Hematopoietic multipotent progenitor cell treated with erythropoietin and hydrocortisone succinate and interleukin-3 and kit ligand, for 4 days (in vitro differentiated cells): ENCODE measurements at regions not wholly inside any gene's neighbourhood (a gene's known extent, or its start where the extent isn't known, plus 50 kb on each side); places are given as distances from the start of the nearest gene placed in this dataset.
A peak's percentile ranks its signal among the peaks of the same experiment; 100 is the strongest.
"Not testable (repeated sequence)": the region's sequence is repeated elsewhere in the genome, so short reads cannot be mapped to it uniquely, and the experiment has no call there.

ENCODE experiments used
- DNase-seq: peaks from one replicate; pipeline ENCODE4 v3.0.0-alpha.2; 2015

DNA sequence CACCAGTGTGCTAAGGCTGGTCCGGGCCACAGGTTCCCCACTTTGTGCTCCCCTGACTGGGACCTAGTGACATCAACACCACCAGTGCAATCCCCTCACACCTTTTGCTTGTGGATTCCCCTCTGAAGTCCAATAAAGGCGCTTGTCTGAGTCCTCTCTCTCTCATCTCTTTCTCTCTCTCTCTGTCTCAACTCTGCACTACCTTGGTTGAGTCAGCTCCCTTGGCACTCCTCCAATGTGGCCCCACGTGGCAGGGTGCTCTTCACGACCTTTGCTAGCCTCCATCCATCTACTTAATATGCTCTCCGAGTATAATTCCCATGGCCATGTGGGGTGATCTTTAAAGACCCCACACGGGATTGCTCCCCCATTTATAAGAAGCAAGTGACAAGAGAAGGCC is 385.0 kb downstream of the CD83 start:
- no peak for DNase-seq

DNA sequence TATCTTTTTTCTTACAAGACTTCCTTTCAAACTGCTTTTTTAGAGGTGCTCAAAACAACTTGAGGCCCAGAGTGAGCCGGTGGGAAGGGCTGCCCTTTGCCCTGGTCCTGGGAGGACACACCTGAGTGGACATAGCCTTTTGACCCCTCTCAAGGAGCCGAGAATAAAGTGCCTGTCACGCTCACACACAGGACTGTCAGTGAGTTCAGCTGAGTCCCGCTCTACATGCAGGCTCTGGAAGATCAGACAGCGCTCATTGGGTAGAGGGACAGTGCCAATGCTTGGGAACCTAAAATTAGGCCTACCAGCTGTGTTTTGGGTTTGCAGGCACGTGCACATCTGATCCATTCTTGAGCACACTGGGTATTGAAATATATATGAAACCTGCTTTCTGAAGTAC is 387.8 kb downstream of the CD83 start:
- DNase-seq: no peak

DNA sequence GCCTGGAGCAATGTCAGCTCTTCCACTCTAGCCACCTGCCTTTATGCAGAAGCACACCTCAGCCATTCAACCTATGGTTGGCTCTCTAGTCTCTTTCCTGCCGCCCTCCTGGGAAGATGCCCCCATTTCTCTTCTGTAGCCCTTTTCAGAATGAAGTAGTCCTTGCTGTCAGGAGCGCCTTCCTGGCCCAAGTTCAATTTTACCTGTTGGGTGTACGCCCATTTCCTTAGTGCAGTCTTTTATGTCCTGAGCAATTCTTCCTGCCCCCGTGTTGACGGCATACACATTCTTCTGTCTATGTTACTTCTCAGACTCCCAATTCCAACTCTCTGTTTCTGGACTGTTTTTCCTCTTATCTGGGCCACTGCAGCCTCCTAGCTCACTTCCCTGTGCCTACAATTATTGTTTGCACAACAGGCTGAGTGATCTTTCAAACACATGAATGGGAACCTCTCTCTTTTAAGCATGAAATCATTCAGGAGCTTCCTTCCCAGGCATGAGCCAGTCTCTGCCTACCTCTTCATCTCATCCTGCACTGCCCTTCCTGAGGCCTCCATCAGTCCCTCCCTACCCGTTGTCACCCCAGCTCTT is 389.2 kb downstream of the CD83 start:
- no peak for DNase-seq

DNA sequence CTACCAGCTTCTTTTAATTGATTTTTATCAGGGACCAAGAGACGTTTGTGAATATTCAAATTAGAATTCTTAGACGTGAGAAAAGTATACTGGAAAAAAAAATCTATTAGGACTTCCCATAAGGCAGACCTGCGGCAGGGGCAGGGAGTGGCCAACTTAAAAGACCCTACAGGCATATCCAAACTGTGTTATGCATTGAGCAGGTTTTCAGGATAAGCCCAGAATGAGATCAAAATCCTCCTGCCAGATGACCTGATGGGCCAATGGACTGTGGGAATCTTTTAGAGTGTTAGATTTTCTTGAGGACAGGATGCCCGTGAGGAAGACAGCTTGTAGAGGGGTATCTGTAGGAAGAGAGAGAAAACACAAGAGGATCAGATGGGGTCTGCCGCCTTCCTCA is 391.5 kb downstream of the CD83 start:
- DNase-seq: no peak

DNA sequence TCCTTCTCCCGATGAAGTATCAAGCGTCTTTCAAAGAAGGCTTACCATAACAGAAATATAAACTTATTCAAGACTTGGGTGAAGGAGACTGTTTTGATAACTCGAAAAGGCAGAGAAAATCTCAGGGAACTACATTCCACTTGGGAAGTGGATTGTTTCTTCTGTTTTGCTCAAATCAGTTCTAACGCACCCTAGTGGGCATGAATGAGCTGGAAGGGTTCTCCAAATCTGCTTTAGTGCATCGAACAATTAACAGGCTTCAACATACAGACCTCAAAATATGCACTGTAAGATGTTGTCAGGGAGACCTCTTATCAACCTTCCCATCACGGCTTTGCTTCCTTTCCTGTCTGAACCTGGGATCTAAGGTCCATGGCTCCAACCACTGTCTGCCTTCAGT is 392.5 kb downstream of the CD83 start:
- no peak for DNase-seq

DNA sequence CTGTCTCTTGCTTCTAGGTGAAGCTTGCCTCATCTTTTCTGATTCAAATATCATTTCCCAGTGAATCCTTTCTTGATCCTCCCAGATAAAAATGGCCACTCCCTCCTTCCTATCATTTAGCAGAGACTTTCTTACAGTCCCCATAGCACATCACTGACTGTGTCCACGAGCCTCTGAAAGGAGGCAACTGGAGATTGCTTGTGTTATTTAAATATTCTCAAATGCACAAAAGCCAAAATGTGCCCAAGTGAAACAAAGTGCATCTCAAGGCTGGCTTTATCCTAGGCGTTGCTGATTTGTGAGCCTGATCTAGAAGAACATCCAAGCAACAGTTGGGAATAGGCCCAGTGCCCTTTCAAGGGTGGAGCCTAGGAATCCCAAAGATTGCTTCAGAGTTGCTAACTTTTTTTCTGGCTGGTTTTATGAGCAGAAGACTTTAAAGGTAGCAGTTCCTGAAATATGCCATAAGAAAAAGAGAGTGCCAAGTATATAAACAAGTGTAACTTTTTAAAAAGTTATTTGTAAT is 393.6 kb downstream of the CD83 start:
- no peak for DNase-seq

DNA sequence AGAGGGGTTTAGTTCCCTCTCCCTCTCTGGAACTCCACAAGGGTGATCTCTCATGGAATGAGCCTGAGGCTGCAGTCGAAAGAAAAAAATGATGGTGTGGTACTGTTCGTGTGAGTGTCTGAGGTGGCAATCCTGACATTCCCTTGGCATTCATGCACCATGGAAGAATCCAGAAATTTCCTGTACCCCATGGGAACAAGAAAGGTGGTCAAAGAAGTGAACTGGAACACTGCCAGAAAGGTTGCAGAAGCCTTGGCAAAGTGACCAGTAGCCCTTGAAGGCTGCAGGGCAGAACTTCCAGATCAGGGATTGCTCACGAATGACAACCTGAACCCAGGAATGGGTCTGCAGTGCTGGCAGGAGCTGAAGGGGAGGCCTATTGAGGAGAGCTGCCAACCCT is 394.7 kb downstream of the CD83 start:
- no peak for DNase-seq

DNA sequence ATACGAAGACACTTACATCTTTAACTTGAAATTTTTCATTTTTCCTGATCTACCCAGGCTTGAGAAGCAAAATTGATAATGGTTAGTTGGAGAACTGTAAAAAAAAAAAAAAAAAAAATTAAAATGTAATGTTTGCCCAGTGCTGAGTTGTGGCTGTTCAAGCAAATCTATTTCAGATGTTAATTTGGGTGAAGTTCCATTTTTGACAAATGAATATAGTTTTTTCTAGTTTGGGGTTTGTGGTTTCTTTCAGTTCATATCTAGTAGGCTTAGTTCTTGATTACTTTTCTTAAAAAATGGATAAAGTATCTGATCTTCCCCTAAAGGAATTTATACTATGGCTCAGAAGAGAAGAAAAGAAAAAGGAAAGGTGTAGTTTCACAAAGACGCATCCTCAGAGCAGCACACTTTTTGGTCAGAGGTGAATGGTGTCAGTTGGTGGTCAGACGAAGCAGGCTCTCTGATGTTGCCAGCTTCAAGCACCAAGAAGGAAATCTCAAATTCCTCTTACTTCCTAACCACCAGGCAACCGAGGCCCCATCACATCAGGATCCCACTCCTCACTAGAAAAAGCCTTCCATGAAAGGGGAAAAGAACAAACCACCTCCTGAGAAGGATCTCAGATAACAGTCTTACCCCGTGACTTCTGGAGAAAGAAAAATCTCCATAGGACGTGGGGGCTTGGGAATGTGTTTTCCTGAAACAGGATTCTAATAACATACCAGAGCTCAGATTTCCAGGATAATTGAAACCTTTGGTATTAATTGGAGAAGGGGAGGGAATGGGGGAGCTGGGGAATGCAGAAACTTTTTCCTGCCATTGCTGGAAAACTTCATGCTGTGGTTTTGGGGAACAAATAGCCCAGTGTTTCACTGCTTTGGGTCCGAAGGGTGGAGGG is 396.2 kb downstream of the CD83 start:
- DNase-seq: peak; percentile 8

DNA sequence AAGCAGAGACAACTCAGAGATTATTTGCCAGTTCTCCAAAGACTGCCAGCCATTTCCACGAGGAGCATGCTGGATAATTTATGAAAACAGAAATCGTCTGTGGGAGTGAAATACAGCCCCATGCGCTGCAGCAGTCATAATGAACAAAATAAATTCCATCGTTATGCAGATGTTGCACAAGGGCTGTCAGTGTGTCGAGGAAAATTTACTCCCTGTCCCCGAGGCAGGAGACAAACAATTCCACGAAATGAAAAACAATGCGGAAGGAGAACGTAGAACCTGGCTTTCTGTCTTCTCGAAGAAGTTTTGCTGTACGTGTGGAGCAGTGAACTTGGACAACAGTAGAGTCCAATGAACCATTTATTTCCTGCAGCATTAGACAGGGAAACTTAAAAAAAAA is 399.4 kb downstream of the CD83 start:
- no peak for DNase-seq

DNA sequence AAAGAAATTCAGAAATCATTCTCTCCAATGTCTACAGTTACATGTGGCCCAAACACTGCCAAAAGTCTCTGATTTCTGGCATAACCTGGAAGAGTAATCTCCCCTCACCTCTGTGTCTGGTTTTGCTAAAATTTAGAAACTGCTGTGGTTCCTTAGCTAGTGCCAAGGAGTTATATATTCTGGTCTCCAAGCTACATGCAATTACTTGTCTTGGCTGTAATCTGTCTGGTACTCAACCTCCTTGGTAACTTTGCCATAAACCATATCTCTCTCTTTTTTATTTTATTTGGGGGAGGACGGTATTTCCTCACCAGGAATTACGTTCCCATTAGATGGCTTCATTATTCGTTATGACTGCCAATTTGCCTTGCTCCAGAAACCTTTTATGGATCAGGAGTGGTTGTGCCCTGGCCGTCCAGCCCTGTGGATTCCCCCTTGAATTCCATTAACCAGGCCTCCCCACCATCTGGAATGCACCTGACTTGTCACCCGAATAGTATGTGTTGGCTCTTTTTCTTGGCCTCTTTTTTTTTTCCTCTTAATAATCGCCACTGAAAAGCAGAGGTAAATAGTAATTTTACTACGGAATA is 400.0 kb downstream of the CD83 start:
- DNase-seq: no peak

DNA sequence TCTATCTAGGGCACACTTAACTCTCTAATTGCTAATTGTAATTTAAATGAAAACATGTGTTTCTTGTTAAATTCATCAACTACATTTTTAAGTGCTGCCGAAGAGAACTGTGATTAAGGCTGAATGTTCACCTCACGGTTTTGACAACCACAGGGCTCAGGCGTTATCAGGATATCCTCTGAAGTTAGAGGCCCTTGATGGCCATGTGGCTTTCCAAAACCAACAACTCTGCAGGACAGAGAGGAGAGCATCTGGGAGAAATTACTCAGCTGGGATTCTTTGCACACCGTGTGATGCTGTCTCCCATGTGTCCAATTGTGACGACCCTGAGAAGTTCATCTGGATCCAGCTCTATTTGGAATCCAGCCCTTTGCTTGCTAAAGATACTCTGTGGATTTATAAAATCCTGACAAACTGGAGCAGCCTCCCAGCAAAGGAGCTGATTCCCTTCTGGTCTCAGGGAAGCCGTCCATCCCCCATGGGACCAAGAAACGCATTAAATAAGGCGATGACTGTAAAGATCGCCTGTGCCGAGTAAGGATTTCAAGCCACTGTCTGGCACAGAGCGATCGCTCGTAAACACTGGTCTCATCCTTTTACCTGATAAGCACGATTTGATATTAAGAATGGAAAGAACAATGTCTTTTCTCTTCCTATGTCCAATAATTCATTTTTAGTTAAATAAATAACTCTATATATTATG is 401.1 kb downstream of the CD83 start:
- no peak for DNase-seq

DNA sequence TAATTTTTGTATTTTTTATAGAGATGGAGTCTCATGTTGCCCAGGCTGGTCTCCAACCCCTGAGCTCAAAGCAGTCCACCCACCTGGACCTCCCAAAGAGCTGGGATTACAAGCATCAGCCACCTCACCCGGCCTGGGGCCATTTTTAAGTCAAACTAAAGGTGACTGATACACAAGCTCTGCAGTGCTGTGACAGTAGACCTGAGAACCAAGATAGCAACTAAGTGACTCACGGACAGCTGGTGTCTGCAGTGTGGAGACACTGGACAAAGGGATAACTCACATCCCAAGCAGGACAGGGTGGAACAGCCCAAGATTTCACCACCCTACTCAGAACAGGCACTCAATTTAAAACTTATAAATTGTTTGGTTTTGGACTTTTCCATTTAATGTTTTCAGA is 402.5 kb downstream of the CD83 start:
- no peak for DNase-seq

DNA sequence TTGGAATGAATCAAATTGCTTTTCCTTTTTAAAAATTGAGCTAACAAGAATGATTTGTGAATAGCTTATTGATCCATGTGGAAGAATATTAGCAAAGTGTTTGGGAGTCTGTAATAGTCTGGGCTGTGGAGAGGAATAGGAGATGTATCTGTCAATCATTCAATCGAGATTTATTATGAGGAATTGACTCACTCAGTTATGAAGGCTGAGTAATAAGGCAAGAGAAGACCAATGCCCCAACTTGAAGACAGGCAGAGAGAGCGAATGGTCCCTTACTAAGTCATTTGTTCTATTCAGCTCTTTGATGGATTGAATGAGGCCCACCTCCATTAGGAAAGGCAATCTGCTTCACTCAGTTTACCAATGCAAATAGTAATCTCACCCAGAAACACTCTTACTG is 403.0 kb downstream of the CD83 start:
- no peak for DNase-seq

DNA sequence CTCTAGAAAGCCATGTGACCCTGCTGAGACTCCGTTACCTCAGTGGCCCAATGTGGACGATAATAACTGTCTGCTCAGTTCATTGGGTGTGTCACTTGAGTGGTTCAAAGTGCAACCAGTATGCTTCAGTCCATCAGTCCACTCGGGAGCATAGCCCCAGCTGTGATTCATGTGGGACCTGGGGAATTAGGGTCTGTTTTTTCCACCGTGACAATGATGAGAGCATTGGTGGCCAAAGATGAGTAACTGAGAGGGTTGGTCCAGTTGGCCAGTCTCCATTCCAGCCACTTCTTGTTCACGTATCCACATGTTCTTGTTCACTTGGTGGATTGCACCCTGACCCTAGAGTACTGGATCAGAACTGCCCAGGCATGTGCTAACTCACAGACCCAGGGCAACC is 403.6 kb downstream of the CD83 start:
- no peak for DNase-seq

DNA sequence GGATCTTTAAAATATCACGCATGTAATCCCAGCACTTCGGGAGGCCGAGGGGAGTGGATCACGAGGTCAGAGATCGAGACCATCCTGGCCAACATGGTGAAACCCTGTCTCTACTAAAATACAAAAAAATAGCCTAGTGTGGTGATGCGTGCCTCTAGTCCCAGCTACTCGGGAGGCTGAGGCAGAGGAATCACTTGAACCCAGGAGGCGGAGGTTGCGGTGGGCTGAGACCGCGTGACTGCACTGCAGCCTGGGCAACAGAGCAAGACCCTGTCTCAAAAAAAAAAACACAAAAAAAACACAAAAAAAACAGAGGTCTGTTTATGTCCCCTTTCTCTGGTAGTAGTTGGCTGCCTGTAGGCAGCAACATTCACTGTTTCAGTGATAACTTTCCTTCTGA is 404.3 kb downstream of the CD83 start:
- not testable (repeated sequence) for DNase-seq

DNA sequence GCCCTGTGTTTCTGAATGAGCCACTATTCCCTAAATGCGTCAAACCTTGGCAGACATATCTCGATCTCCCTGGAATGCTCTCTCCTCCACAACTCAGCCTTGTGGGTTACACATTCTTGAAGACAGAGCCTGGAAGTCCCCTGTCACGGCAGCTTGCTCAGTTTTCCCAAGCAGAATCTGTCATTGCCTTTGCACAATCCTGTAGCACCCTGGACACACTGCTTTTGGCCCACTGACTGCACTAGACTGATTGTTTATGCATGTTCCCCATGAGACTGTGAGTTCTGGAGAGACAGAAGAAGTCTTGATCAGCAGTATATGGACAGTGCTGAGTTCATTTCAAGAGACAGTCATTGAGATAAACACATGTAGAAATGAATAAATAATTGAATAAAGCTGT is 406.7 kb downstream of the CD83 start:
- no peak for DNase-seq

DNA sequence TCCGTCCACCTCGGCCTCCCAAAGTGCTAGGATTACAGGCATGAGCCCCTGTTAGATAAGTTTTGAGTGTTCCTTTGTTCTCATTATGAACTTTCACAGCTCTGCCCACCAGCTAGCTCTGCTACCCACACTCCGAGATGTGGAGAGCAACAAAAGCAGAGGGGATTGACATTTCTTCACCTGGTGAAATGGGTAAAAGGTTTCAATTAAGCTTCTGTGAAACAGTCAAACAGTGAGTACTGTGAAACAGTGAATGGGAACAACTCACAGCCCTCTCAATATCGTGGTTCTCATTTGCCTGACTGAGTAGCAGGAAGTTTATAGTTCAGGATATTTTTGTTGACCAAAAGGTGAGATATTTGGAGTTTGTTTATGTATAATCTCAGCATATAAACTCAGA is 412.8 kb downstream of the CD83 start:
- no peak for DNase-seq

DNA sequence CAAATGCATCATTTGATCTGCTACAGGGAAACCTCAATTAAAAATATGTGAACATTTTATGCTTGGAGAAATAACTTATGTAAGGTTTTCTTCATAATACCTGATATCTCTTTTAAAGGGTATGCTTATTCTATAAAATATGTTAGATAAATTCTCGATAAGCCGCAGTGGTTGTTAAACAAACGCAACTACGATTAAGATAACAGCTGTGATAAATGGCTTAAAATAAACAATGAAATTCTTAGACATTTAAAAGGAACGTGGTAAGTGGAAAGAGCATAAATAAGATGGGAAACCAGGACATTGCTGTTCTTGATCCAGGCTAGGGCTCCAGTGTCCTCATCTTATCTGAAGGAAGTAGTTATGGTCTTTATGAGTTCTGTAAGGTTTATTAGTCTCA is 415.9 kb downstream of the CD83 start:
- no peak for DNase-seq

DNA sequence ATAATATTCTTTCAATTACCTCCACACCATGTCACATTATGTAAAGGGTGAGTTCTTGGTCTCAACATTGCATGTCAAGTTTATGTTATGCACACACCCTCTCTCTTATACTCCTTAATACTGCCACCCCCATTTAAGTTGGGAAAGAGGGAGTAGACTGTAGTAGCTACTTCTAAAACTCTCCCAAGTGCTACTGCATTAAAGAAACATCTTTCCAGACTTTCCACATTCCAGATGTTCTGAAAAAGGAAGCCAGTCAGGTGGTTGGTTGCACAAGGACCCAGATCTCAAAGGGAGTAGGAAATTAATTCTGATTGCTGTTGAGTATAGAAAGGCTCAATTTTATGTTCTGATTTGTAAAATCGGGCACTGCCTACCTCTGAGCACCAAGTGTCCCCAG is 419.5 kb downstream of the CD83 start:
- no peak for DNase-seq

DNA sequence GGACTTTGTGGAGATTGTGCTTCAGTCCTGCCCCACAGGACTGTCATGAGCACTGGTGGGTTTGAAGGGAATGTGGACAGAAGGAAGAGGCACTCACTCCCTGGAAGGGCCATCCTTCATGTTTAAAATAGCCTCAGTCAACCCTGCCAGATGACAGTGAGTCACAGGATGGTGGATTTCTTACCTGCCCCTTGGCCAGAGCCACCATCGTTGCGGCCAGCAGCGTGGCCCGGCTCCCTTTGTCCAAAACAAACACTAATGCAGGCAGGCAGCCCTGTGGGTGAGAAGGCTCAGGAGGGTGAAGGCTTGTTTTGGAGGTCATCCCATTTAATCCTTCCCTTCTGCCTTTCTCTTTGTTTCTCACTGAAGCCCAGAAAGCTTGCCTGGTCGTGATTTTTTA is 422.7 kb downstream of the CD83 start:
- no peak for DNase-seq

DNA sequence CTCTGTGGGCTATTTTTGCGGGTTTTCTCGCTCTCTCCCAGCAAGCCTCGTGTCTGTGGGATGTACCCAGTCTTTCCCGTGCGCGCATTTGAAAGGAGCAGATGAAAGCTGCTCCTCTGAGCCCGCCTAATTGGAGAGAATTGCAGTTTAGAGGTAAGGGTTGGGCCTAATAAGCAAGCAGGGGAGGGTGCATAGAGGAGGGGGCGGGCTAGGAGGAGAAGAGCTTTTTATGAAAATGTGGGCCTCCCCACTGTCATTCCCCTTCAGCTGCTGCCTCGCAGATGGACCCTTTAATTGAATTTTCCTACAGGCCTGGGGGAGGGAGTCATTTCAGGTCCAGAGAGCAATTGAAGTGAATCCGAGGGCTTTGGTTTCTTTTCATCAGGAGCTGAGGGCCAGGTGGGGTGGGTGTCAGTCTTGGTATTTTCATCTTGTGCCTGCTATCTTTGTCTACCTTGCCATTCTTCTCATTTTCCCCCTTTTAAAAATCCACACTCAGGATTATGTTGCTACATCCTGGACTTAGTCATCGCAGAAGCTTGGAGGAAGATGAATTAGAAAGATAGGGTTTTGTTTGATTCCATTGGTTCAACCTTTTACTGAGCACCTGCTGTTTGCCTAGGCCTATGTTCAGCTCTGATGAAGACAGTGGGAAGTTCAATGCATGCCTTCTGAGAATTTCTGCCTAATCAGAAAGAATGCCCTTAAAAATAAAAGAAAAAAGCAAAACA is 423.4 kb downstream of the CD83 start:
- no peak for DNase-seq

DNA sequence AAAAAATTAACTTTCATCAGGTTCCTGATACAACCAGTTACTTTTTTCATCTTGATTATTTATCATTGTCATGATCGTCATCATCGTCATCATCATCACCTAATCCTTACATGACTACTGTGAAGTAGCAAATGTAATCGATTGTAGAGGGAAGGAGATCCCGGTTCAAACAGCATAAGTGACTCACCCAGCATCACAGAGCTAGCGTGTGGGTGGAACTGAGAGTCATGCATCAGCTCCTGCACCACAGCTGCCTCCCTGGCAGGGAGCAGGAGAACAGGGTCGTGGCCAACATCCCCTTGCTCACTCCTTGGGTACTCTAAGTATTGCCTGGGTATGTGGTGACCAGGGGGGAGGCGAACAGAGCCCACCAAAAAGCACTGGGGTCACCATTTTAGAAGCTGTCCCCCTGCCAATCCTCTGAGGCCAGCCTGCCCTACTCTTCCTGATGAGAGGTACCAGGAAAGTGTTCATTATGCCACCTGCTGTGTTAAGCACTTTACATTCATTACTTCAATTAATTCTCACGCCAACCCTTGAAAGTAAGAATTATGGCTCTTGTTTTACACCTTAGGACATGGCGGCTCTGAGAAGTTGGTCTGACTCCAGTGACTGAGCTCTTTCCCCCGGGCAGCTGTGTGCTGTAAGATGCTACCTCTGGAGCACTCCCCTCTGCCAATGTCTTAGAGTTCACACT is 425.2 kb downstream of the CD83 start:
- no peak for DNase-seq
